ENCODE measurements at regions not wholly inside any gene's neighbourhood (a gene's known extent, or its start where the extent isn't known, plus 50 kb on each side); places are given as distances from the start of the nearest gene placed in this dataset.
A peak's percentile ranks its signal among the peaks of the same experiment; 100 is the strongest.

GRCh38 chr5:96340357-96340756, 92.7 kb downstream of the PCSK1 start:
- DNase-seq, result no peak

- DNase-seq, result no peak
These were observed 93.2 kb downstream of the PCSK1 start for GRCh38 chr5:96339862-96340261.

- no peak for DNase-seq
These were observed 94.2 kb downstream of the PCSK1 start for GRCh38 chr5:96338624-96339415.

GRCh38 chr5:96338091-96338490, 95.0 kb downstream of the PCSK1 start:
- DNase-seq, result no peak

- no peak for DNase-seq
These were observed 95.8 kb downstream of the PCSK1 start for GRCh38 chr5:96337048-96337781.

- peak; percentile 92 for DNase-seq
These were observed 96.6 kb downstream of the PCSK1 start for GRCh38 chr5:96336351-96336985.

- no peak for DNase-seq
These were observed 97.2 kb downstream of the PCSK1 start for GRCh38 chr5:96335873-96336272.

- DNase-seq, result no peak
These were observed 99.7 kb downstream of the PCSK1 start for GRCh38 chr5:96333391-96333790.

GRCh38 chr5:96332535-96333366, 100.3 kb downstream of the PCSK1 start:
- DNase-seq, result no peak

GRCh38 chr5:96331681-96332361, 101.2 kb downstream of the PCSK1 start:
- no peak for DNase-seq

GRCh38 chr5:96331210-96331609, 101.8 kb downstream of the PCSK1 start:
- DNase-seq, result peak; percentile 60

- peak; percentile 64 for DNase-seq
These were observed 102.4 kb downstream of the PCSK1 start for GRCh38 chr5:96330530-96331140.

GRCh38 chr5:96329886-96330529, 103.0 kb downstream of the PCSK1 start:
- DNase-seq, result no peak

GRCh38 chr5:96329289-96329688, 103.8 kb downstream of the PCSK1 start:
- DNase-seq, result peak; percentile 34

GRCh38 chr5:96327722-96328121, 105.3 kb downstream of the PCSK1 start:
- no peak for DNase-seq

GRCh38 chr5:96326902-96327301, 106.1 kb downstream of the PCSK1 start:
- no peak for DNase-seq

GRCh38 chr5:96324708-96325107, 108.3 kb downstream of the PCSK1 start:
- peak; percentile 90 for DNase-seq

- DNase-seq, result no peak
These were observed 110.2 kb downstream of the PCSK1 start for GRCh38 chr5:96322865-96323264.

- no peak for DNase-seq
These were observed 110.8 kb downstream of the PCSK1 start for GRCh38 chr5:96322217-96322616.

- peak; percentile 73 for DNase-seq
These were observed 111.7 kb downstream of the PCSK1 start for GRCh38 chr5:96321345-96321744.

GRCh38 chr5:96320797-96321196, 112.3 kb downstream of the PCSK1 start:
- peak; percentile 37 for DNase-seq

Data from fibroblast of skin of scalp (primary cell).